ENCODE measurements at regions not wholly inside any gene's neighbourhood (a gene's known extent, or its start where the extent isn't known, plus 50 kb on each side); places are given as distances from the start of the nearest gene placed in this dataset.

- H3K27me3 Mint-ChIP-seq (ENCODE audit: low read depth) = no peaks in the 10 kb centered on the region
- no peak overlapping the region for H3K4me3 Mint-ChIP-seq
- peaks cover 4% of the 10 kb centered on the region; the same call in 1 of the 2 replicates for H3K9me3 Mint-ChIP-seq
- no peaks in the 10 kb centered on the region for H3K4me1 Mint-ChIP-seq
- CTCF ChIA-PET = no interaction called here
- ATAC-seq = no peak
- no peak for DNase-seq (ENCODE audit: low spot score)
- TF ChIP-seq, protein P1, sequence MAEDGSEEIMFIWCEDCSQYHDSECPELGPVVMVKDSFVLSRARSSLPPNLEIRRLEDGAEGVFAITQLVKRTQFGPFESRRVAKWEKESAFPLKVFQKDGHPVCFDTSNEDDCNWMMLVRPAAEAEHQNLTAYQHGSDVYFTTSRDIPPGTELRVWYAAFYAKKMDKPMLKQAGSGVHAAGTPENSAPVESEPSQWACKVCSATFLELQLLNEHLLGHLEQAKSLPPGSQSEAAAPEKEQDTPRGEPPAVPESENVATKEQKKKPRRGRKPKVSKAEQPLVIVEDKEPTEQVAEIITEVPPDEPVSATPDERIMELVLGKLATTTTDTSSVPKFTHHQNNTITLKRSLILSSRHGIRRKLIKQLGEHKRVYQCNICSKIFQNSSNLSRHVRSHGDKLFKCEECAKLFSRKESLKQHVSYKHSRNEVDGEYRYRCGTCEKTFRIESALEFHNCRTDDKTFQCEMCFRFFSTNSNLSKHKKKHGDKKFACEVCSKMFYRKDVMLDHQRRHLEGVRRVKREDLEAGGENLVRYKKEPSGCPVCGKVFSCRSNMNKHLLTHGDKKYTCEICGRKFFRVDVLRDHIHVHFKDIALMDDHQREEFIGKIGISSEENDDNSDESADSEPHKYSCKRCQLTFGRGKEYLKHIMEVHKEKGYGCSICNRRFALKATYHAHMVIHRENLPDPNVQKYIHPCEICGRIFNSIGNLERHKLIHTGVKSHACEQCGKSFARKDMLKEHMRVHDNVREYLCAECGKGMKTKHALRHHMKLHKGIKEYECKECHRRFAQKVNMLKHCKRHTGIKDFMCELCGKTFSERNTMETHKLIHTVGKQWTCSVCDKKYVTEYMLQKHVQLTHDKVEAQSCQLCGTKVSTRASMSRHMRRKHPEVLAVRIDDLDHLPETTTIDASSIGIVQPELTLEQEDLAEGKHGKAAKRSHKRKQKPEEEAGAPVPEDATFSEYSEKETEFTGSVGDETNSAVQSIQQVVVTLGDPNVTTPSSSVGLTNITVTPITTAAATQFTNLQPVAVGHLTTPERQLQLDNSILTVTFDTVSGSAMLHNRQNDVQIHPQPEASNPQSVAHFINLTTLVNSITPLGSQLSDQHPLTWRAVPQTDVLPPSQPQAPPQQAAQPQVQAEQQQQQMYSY (CRISPR knock-in tag; IDR thresholded peaks at IDR 0.05) = no peak
- TF ChIP-seq JUN (CRISPR knock-in tag; IDR thresholded peaks at IDR 0.05) (no peak), GTF2I (CRISPR knock-in tag; conservative IDR thresholded peaks at IDR 0.05) (no peak), ZNF219 (CRISPR knock-in tag; IDR thresholded peaks at IDR 0.05; ENCODE audit: borderline replicate concordance) (no peak), ZNF121 (CRISPR knock-in tag; IDR thresholded peaks at IDR 0.05) (no peak), NR1H2 (CRISPR knock-in tag; IDR thresholded peaks at IDR 0.05) (no peak), NFE2L1 (CRISPR knock-in tag; IDR thresholded peaks at IDR 0.05) (no peak), CBFB (CRISPR knock-in tag; IDR thresholded peaks at IDR 0.05; ENCODE audit: low read depth) (no peak), ZNF138 (CRISPR knock-in tag; conservative IDR thresholded peaks at IDR 0.05) (no peak), ESRRA (CRISPR knock-in tag; IDR thresholded peaks at IDR 0.05; ENCODE audit: borderline replicate concordance) (no peak), ZNF671 (CRISPR knock-in tag; IDR thresholded peaks at IDR 0.05) (no peak), NR2C2 (CRISPR knock-in tag; IDR thresholded peaks at IDR 0.05) (no peak), ATF3 (CRISPR knock-in tag; conservative IDR thresholded peaks at IDR 0.05) (no peak), RELA (CRISPR knock-in tag; IDR thresholded peaks at IDR 0.05; ENCODE audit: borderline replicate concordance) (no peak)
- TF ChIP-seq, protein P2, sequence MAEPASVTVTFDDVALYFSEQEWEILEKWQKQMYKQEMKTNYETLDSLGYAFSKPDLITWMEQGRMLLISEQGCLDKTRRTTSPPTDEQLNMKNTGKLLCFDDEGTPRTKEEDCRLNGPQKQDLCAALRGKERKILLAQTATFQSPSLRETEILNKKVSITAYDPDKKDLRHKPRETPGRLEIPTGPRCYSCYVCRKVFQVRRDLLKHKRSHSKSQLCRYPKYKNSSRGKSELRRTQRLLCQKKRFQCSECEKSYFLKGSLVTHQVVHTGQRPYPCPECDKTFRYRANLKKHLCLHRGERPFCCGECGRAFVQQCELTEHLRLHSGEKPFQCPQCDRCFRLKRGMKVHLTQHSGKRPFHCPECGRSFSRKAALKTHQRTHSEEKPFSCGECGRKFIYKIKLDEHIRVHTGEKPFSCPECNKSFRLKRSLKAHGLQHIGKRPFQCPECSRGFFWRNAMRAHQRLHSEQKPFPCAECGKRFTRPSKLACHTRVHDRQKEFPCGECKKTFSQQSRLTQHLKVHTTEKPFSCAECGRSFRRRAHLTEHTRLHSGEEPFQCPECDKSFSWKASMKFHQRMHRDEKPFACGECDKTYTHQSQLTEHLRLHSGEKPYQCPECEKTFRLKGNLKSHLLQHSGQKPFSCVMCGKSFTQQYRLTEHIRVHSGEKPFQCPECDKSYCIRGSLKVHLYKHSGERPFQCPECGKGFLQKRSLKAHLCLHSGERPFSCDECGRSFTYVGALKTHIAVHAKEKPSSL (CRISPR knock-in tag; conservative IDR thresholded peaks at IDR 0.05) = no peak
- TF ChIP-seq, protein P3, sequence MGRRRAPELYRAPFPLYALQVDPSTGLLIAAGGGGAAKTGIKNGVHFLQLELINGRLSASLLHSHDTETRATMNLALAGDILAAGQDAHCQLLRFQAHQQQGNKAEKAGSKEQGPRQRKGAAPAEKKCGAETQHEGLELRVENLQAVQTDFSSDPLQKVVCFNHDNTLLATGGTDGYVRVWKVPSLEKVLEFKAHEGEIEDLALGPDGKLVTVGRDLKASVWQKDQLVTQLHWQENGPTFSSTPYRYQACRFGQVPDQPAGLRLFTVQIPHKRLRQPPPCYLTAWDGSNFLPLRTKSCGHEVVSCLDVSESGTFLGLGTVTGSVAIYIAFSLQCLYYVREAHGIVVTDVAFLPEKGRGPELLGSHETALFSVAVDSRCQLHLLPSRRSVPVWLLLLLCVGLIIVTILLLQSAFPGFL (CRISPR knock-in tag; IDR thresholded peaks at IDR 0.05; ENCODE audit: borderline replicate concordance) = no peak
- TF ChIP-seq, protein P4, sequence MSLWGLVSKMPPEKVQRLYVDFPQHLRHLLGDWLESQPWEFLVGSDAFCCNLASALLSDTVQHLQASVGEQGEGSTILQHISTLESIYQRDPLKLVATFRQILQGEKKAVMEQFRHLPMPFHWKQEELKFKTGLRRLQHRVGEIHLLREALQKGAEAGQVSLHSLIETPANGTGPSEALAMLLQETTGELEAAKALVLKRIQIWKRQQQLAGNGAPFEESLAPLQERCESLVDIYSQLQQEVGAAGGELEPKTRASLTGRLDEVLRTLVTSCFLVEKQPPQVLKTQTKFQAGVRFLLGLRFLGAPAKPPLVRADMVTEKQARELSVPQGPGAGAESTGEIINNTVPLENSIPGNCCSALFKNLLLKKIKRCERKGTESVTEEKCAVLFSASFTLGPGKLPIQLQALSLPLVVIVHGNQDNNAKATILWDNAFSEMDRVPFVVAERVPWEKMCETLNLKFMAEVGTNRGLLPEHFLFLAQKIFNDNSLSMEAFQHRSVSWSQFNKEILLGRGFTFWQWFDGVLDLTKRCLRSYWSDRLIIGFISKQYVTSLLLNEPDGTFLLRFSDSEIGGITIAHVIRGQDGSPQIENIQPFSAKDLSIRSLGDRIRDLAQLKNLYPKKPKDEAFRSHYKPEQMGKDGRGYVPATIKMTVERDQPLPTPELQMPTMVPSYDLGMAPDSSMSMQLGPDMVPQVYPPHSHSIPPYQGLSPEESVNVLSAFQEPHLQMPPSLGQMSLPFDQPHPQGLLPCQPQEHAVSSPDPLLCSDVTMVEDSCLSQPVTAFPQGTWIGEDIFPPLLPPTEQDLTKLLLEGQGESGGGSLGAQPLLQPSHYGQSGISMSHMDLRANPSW (CRISPR knock-in tag; conservative IDR thresholded peaks at IDR 0.05; ENCODE audit: low read depth) = no peak
- no peak overlapping the region for H3K27ac Mint-ChIP-seq
- POLR2A ChIA-PET = no interaction called here
- H3K36me3 Mint-ChIP-seq = no peaks in the 10 kb centered on the region
Measured at GRCh38 chr1:239438891-239439290, 52.5 kb downstream of the CHRM3 start.

GRCh38 chr1:239443361-239443760, 57.0 kb downstream of the CHRM3 start:
- CTCF ChIA-PET = no interaction called here
- Mint-ChIP-seq H3K27me3 (ENCODE audit: low read depth) (no peaks in the 10 kb centered on the region), H3K27ac (no peak overlapping the region), H3K36me3 (no peaks in the 10 kb centered on the region), H3K9me3 (peaks cover 4% of the 10 kb centered on the region; the same call in 1 of the 2 replicates), H3K4me1 (no peaks in the 10 kb centered on the region), H3K4me3 (no peak overlapping the region)
- no peak for DNase-seq (ENCODE audit: low spot score)
- ATAC-seq = no peak
- POLR2A ChIA-PET = no interaction called here
- TF ChIP-seq TEAD4 (CRISPR knock-in tag; IDR thresholded peaks at IDR 0.05) = no peak
- TF ChIP-seq SP1 (CRISPR knock-in tag; conservative IDR thresholded peaks at IDR 0.05) = no peak
- no peak for TF ChIP-seq MXD4 (CRISPR knock-in tag; IDR thresholded peaks at IDR 0.05; ENCODE audit: borderline replicate concordance)
- TF ChIP-seq, protein P5, sequence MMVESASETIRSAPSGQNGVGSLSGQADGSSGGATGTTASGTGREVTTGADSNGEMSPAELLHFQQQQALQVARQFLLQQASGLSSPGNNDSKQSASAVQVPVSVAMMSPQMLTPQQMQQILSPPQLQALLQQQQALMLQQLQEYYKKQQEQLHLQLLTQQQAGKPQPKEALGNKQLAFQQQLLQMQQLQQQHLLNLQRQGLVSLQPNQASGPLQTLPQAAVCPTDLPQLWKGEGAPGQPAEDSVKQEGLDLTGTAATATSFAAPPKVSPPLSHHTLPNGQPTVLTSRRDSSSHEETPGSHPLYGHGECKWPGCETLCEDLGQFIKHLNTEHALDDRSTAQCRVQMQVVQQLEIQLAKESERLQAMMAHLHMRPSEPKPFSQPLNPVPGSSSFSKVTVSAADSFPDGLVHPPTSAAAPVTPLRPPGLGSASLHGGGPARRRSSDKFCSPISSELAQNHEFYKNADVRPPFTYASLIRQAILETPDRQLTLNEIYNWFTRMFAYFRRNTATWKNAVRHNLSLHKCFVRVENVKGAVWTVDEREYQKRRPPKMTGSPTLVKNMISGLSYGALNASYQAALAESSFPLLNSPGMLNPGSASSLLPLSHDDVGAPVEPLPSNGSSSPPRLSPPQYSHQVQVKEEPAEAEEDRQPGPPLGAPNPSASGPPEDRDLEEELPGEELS (CRISPR knock-in tag; IDR thresholded peaks at IDR 0.05) = no peak
- TF ChIP-seq ESRRA (CRISPR knock-in tag; IDR thresholded peaks at IDR 0.05; ENCODE audit: borderline replicate concordance) = no peak
- TF ChIP-seq NR1H2 (CRISPR knock-in tag; IDR thresholded peaks at IDR 0.05) = no peak
- TF ChIP-seq, protein P6, sequence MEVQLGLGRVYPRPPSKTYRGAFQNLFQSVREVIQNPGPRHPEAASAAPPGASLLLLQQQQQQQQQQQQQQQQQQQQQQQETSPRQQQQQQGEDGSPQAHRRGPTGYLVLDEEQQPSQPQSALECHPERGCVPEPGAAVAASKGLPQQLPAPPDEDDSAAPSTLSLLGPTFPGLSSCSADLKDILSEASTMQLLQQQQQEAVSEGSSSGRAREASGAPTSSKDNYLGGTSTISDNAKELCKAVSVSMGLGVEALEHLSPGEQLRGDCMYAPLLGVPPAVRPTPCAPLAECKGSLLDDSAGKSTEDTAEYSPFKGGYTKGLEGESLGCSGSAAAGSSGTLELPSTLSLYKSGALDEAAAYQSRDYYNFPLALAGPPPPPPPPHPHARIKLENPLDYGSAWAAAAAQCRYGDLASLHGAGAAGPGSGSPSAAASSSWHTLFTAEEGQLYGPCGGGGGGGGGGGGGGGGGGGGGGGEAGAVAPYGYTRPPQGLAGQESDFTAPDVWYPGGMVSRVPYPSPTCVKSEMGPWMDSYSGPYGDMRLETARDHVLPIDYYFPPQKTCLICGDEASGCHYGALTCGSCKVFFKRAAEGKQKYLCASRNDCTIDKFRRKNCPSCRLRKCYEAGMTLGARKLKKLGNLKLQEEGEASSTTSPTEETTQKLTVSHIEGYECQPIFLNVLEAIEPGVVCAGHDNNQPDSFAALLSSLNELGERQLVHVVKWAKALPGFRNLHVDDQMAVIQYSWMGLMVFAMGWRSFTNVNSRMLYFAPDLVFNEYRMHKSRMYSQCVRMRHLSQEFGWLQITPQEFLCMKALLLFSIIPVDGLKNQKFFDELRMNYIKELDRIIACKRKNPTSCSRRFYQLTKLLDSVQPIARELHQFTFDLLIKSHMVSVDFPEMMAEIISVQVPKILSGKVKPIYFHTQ (CRISPR knock-in tag; IDR thresholded peaks at IDR 0.05) = no peak

Data from WTC11 (cell line).